Left lung (tissue), 4 donors: ENCODE measurements at regions not wholly inside any gene's neighbourhood (a gene's known extent, or its start where the extent isn't known, plus 50 kb on each side); places are given as distances from the start of the nearest gene placed in this dataset.

ENCODE experiments used
- ATAC-seq: fragments of 200-7000 bp; cut with Tn5 transposase; one replicate; pipeline ENCODE4 v1.9.1; 2020; ENCODE audit warnings: moderate library complexity
- DNase-seq, 4 donors: peaks; one replicate each; pipeline ENCODE4 v3.0.0-alpha.2; 2013 to 2020
- H3K27ac ChIP-seq, 2 donors: fragments of 200-600 bp; sonication (generic) in 1 of 2; one replicate each; pipeline versions ENCODE4 v1.5.0 to v1.8.0; 2020 to 2021
- H3K27me3 ChIP-seq, 2 donors: fragments of 200-600 bp; sonication (generic) in 1 of 2; one replicate each; pipeline versions ENCODE4 v1.5.0 to v1.8.0; 2020 to 2021
- H3K36me3 ChIP-seq, 2 donors: fragments of 200-600 bp; sonication (generic) in 1 of 2; one replicate each; pipeline versions ENCODE4 v1.5.0 to v1.8.0; 2020 to 2021
- H3K4me1 ChIP-seq, 2 donors: fragments of 200-600 bp; one replicate each; pipeline ENCODE4 v1.8.0; 2021
- H3K4me3 ChIP-seq, 2 donors: fragments of 200-600 bp; sonication (generic) in 1 of 2; one replicate each; pipeline versions ENCODE4 v1.5.0 to v1.8.0; 2020 to 2021; ENCODE audit warnings: mild to moderate bottlenecking in 1 of 2
- H3K9me3 ChIP-seq, 2 donors: fragments of 200-600 bp; sonication (generic) in 1 of 2; one replicate each; pipeline versions ENCODE4 v1.5.0 to v1.8.0; 2020 to 2021
- CTCF ChIP-seq, 2 donors: fragments of 200-600 bp; sonication (generic) in 1 of 2; IDR thresholded peaks; one replicate each; pipeline versions ENCODE4 v1.5.0 to v1.8.0; 2021; ENCODE audit warnings: antibody characterized with exemption in 2 of 2
- intact Hi-C, 2 donors: fragments of 100-400 bp; cut with DNase I; formaldehyde crosslinking; loops; one replicate each; pipeline versions ENCODE4 v1.11.2 to v1.14.2; 2022
- donor health status: DM: no; HTN: yes; CAD: no.
- donor health status: DM: no; HTN: no; CAD: no.

GRCh38 chr11:123254357-123254756 lies 59.3 kb upstream of the CLMP start:
- H3K9me3 ChIP-seq: peaks cover 0 to 2% of the 10 kb centered on the region in 2 donors
- H3K4me3 ChIP-seq: no peak overlapping the region
- no peaks in the 10 kb centered on the region for H3K27me3 ChIP-seq
- intact Hi-C loops: no loop called here
- no peaks in the 10 kb centered on the region for H3K4me1 ChIP-seq
- ATAC-seq (no peak), DNase-seq (no peak)
- TF ChIP-seq CTCF (IDR thresholded peaks at IDR 0.05): no peak
- H3K36me3 ChIP-seq: no peaks in the 10 kb centered on the region
- H3K27ac ChIP-seq: no peak overlapping the region

- intact Hi-C loops: no loop called here
- no peak for TF ChIP-seq CTCF (IDR thresholded peaks at IDR 0.05)
Measured at GRCh38 chr11:123253911-123254310, 58.9 kb upstream of the CLMP start.

GRCh38 chr11:123253223-123253622 lies 58.2 kb upstream of the CLMP start:
- H3K36me3 ChIP-seq: no peaks in the 10 kb centered on the region
- intact Hi-C loops: no loop called here
- DNase-seq (no peak), ATAC-seq (no peak)
- H3K9me3 ChIP-seq: no peaks in the 10 kb centered on the region
- H3K27me3 ChIP-seq: no peaks in the 10 kb centered on the region
- H3K4me3 ChIP-seq: no peak overlapping the region
- H3K4me1 ChIP-seq: no peaks in the 10 kb centered on the region
- no peak overlapping the region for H3K27ac ChIP-seq
- no peak for TF ChIP-seq CTCF (IDR thresholded peaks at IDR 0.05)

More at GRCh38 chr11:123253911-123254310, 58.9 kb upstream of the CLMP start:
- H3K4me1 ChIP-seq: no peaks in the 10 kb centered on the region
- H3K27ac ChIP-seq: no peak overlapping the region
- H3K36me3 ChIP-seq: no peaks in the 10 kb centered on the region
- peaks cover 0 to 2% of the 10 kb centered on the region in 2 donors for H3K9me3 ChIP-seq
- DNase-seq (no peak), ATAC-seq (no peak)
- no peak overlapping the region for H3K4me3 ChIP-seq
- H3K27me3 ChIP-seq: no peaks in the 10 kb centered on the region

GRCh38 chr11:123251657-123252344 lies 56.8 kb upstream of the CLMP start:
- DNase-seq (peak in 1 of 4 donors; percentile 67), ATAC-seq (peak; percentile 42)
- TF ChIP-seq CTCF (IDR thresholded peaks at IDR 0.05): no peak
- Histone ChIP-seq H3K27me3 (no peaks in the 10 kb centered on the region), H3K4me1 (no peaks in the 10 kb centered on the region), H3K36me3 (no peaks in the 10 kb centered on the region), H3K27ac (no peak overlapping the region), H3K9me3 (no peaks in the 10 kb centered on the region), H3K4me3 (no peak overlapping the region)
- intact Hi-C loops: no loop called here

- no peak for TF ChIP-seq CTCF (IDR thresholded peaks at IDR 0.05)
- DNase-seq (no peak), ATAC-seq (no peak)
- Histone ChIP-seq H3K27me3 (no peaks in the 10 kb centered on the region), H3K27ac (no peak overlapping the region), H3K9me3 (no peaks in the 10 kb centered on the region), H3K4me1 (no peaks in the 10 kb centered on the region), H3K36me3 (no peaks in the 10 kb centered on the region), H3K4me3 (no peak overlapping the region)
- intact Hi-C loops: no loop called here
Measured at GRCh38 chr11:123250892-123251656, 56.0 kb upstream of the CLMP start.
